ENCODE measurements at regions not wholly inside any gene's neighbourhood (a gene's known extent, or its start where the extent isn't known, plus 50 kb on each side); places are given as distances from the start of the nearest gene placed in this dataset.
A peak's percentile ranks its signal among the peaks of the same experiment; 100 is the strongest.

DNA sequence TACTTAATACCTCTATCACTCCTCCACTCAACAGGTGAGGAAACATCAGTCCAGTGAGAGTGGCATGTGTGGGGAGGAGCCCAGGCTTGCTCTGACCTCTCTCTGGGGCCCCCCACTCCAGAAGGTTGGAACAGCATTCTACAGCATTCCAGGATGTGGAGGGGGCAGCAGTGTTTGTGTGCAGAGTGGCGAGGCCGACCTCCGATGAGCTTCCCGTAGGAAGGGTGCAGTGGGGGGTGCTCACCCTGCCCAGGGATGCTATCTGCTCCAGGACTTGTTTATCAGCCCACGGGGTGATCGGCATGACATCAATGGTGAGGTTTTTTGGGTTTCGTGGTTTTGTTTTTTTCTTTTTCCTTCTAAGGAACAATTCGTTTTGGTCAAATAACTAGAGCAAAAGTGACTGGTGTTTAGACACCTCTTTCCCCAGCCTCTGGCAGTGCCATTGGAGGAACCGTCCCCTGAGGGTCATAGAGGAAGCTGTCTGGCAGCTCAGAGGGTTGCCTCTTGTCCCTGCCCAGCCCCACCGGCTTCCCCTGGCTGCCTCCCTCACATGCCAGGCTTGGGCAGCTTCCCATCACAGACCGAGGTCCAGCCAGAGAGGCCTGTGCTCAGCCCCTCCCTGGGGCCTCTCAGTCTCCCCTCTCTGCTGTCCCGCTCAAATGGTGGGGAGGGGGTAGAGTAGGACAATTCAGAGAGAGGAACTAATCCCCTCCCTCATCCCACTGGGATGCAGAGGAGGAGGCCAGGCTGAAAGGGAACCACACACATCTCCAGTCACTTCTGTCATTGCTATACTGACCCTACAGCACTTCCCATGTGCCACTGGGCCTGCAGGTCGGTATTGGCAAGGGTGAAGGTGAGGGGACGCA lies 96.5 kb downstream of the ZFP36L2 start:
- peak in 1 of 2 donors; percentile 28 for DNase-seq (ENCODE audit: low read depth in 2 of 2)

DNA sequence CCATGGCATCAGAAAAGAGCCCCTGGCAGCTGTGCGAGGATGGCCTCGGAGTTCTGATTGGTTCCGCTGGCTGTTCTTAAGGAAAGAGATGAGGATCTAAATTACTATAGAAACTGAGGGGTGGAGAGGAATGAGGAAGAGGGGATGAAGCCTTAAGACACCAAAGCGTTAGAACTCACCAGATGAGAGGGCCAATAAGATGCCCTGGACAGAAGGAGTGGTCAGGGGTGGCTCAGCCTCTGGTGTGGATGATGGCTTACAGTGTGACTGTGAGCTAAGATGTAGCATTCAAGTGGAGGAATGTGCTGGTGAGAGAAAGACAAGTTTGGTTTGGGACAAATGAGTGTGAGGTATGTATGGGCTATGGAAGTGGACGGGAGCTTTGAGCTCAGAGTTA lies 97.8 kb downstream of the ZFP36L2 start:
- DNase-seq (ENCODE audit: low read depth in 2 of 2), result no peak

DNA sequence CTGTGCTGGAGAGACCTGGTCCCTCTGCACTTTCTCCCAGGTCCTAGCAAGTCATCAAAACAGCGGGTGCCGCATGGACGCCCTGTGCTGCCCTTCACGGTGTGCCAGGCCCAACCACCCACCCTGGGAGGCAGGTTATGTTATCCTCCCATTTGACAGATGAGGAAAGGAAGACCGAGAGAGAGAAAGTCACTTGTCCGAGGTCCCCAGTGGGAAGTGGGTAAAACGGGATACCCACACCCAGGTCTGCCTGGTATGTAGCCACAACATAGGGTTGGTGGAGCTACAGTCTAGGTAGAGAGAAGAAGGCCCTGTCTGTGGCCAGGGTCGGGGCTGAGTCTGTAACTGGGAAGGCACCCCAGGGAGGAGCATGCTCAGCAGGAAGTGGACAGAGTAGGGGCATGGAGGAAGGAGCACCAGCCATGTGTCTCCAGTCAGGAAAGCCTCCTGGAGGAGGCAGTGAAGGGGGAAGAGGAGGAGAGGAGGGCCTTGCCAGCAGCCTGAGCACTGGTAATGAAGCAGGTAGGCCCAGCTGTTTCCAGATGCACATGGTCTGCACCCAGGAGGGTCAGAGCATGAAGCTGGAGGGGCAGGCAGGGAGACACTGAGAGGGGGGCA lies 98.4 kb downstream of the ZFP36L2 start:
- DNase-seq (ENCODE audit: low read depth in 2 of 2), result no peak

DNA sequence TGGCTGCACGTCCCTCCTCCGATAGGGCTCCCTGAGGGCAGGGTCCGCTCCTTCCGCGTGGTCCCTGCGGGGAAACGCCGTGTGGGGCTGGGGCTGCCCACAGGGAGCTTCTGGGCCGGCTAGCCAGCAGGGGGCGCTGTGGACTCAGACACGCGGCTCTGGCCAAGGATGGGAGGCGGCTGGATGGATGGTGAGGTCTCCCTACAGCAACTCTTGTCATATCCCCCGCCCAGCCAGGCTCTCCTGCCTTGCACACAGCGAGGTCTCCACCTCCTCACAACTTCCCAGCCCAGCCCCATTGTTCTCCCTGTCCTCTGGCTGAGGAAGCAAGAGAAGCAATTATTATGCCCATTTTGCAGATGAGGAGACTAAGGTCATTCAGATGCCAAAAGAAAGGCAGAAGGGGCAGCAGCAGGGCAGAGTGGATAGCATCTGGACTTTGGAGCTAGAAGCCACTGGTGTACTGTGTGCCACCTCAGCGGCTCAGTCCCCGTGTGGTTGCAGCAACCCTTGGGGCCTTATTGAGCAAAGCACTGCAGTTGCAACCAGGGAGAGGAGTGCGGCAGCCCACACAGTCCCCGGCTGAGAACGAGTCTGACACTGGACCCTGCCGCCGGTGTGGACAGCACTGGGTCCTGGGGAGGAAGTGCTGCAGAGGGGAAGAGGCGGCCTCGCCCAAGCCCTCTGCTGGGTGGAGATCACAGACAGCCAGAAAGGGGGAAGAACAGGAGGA lies 99.0 kb downstream of the ZFP36L2 start:
- DNase-seq (ENCODE audit: low read depth in 2 of 2), result peak; percentile 76 to 78

DNA sequence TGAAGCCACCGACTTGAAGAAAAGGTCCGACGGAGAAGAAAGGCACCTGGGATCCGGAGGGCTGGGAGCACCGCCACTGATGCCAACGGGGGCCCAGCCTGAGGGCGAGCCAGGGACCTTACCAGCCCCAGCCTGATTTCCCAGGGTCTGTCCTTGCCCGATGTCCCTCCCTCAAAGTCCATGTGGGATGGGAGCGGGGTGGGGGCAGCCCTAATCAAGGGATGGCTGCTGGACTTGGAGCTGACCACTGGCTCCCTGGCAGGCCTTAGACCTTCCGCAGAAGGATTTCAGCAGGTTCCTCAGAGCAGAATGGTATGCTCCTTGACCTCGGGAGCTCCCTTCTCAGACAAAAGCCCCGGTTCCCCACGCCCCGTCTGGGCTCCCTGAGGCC lies 99.6 kb downstream of the ZFP36L2 start:
- no peak for DNase-seq (ENCODE audit: low read depth in 2 of 2)

DNA sequence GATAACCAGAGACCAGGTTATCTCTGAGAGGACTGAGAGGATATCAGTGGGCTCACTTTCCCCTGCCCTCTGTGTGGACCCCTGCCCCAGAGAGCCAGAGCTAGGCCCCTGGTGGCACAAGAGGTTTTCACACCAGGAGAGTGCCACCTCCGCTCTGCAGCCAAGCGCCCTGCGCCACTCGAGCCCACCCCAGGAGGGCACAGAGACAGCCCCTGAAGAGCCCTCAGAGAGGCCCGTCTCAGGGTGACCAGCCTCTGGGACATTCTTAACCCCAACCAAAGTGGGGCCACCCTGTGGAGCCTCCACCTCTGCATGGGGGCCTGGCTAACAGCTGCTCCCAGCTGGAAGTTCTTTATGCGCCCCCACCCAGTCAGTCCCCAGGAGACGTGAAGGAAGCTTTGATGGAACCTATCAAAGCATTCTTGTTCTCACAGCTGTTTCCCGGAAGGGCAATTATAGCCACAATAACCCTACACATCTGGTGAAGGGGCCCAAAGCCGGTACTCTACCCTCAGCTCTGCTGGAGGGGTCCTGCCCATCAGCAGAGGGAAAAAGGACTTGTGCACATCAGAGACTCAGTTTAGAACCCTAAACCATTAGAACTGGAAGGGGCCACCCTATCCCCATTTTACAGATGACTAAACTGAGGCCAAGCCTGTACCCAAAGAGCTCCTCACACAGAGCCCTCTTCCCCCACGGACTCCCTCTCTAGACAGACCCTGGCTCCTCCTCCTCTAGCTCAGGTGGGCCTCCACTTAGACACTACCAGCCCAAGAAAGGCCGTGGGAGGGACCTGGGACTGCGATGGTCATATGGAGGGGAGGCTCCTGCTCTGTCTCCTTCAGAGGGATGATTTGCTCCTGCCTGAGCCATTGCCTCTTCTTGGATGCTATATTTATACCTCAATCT lies 101.1 kb downstream of the ZFP36L2 start:
- DNase-seq (ENCODE audit: low read depth in 2 of 2), result no peak

DNA sequence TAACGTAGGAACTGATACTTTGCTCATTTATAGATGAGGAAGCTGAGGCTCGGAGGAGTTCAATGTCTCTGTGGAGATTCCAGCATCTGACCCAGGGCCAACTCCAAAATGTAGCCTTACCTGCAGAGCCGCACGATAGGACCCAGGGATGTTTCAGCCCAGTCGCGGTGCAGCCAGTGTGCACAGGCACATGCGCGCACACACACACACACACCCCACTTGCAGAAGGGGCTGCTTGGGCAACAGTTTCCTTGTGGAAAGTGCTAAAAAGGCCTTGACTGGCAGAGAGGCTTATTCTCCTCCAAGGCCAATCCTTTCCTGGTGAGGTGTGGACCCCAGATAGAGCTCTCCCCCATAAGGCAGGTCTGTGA lies 101.7 kb downstream of the ZFP36L2 start:
- no peak for DNase-seq (ENCODE audit: low read depth in 2 of 2)

DNA sequence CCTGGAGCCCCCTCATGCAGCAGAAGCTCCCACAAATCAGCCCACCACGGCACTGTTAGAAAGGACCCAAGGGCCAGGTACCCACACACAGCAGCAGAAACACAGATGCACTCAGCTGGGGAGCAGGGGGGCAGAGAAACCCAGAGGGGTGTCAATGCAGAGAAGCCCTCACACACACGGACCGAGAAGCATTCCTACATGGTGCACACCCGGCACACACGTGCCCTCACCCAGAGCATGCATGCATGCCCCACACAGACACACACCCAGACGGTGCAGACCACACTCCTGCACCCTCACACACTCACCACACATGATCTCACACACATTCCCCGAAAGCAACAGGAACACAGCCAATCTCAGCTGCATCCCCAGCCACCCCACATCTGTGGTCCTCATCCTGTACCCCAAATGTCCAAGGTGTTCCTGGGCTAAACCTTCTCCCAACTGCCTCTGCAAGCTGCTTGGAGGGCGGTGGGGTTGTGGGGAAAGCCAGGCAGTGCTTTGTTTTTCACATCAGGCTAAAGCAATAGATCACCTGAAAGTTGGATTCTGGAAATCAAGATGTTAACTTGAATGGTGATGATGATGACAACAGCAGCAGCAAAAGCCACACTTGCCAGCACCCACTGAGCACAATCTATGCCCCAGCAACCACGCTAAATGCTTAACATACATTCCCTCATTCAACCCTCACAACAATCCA lies 102.3 kb downstream of the ZFP36L2 start:
- DNase-seq (ENCODE audit: low read depth in 2 of 2), result no peak

DNA sequence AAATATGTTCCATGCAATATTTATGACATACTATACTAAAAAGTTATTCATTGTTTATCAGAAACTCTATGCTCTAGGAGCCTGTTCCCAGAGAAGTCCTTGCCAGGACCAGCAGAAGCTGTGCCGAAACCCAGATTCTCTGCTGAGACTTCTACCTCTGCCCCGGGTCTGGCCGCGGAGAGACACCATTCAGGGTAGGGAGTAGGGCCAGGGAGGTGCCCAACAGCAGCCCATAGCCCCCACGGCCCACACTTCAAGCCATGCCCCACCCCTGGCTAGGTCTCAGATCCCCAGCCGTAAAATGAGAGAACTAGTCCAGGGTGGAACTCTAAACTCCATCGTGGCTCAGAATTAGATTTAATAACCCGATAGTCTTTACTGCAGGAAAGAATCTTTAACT lies 102.9 kb downstream of the ZFP36L2 start:
- no peak for DNase-seq (ENCODE audit: low read depth in 2 of 2)

DNA sequence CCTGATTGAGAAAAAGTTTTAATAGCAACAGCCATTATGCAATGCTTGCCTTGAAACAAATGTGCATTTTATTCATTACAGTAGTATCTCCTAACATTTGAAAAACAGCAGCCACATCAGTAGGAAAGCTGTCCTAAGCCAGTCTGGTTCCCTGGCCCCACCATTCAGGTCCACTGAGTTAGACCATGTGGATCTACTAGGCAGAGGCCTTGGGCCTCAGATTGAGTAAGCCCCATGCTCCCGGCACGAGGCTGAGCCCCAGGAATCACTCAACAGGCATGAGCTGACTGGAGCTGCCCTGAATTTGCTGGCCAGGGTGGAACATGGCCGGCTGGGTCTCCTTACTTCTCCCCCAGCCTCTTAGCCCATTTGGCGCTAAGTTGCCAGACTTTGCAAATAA lies 103.4 kb downstream of the ZFP36L2 start:
- DNase-seq (ENCODE audit: low read depth in 2 of 2), result no peak

DNA sequence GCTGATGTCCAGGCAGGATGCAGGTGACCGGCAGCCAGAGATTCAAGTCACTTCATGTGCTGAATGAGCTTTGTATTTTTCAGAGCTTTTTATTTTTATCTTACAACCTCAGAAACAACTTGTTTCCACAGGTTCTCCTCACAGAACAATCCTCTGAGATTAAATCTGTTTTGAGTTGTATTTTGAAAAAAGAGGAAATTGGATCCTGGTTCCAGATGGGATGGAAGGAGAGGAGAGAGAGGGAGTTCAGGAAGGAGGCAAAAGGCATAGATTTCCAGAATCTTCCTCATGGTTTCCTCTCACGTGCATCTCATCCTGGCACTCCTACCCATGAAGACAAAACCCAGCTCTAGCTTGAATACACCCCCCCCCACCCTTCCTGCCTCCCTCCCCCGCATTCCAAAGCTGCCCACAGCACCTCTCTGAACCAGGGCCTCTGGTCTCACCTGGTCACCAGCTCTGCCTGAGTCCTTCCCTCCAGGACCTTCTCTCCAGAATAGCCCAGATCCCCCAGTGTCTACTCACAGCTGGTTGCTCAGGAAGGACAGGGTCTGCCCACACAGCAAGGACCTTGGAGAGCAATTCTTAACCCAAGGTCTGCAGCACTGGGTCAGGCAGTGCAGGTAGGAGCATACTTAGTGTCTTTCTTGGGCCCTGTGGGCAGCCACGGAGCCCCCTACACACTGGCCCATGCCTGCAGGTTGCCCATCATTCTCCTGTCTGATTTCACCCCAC lies 104.7 kb downstream of the ZFP36L2 start:
- DNase-seq (ENCODE audit: low read depth in 2 of 2), result no peak

DNA sequence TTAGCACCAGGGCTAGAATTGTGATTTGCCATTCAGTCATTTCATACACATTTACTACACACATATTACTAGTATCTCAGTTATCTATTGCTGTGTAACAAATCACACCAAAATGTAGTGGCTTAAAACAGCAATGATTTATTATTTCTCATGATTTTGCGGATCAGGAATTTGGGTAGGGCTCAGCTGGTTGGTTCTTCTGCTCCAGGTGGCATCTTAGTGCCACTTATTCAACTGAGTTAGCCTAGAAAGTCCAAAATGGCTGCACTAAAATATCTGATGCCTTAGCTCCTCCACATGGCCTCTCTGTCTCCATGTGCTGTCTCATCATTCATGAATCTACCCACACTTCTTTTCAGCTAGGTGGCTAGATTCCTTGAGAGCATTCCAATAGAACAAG lies 107.1 kb downstream of the ZFP36L2 start:
- DNase-seq (ENCODE audit: low read depth in 2 of 2), result no peak

DNA sequence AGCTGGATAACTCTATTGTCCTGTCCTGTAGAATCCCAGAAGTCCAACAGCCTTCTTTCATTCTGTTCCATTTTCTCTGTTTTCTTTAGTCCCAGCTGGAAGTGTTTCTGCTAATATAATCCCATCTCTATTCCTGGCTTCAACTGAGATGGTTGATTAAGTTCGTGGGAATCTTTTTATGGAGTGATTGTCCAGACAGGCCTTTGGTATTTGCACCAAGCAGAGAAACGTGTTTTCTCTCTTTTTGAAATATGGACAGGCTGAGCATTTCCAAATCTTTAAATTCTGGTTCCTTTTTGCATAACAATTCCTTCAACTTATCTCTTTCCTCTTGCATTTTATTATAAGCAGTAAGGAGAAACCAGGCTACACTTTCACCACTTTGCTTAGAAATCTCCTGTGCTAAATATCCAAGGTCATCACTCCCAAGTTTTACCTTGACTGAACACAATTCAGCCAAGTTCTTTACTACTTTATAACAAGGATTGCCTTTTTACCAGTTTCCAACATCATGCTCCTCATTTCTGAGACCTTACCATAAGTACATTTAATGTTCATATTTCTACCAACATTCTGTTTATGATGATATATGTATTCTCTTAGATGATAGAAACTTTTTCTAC lies 108.8 kb downstream of the ZFP36L2 start:
- no peak for DNase-seq (ENCODE audit: low read depth in 2 of 2)

DNA sequence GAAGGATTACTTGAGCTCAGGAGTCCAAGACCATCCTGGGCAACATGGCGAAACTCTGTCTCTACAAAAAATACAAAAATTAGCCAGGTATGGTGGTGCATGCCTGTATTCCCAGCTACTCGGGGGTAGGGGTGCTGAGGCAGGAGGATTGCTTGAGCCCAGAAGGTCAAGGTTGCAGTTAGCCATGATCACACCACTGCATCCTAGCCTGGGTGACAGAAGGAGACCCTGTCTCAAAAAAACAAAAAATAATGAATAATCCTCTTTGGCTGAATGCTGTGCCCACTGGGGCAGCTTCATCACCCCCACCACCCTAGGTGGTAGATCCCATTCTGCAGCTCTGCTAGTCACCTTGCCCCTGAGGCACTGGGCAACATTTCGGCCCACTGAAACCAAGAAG lies 109.4 kb downstream of the ZFP36L2 start:
- DNase-seq (ENCODE audit: low read depth in 2 of 2), result no peak

DNA sequence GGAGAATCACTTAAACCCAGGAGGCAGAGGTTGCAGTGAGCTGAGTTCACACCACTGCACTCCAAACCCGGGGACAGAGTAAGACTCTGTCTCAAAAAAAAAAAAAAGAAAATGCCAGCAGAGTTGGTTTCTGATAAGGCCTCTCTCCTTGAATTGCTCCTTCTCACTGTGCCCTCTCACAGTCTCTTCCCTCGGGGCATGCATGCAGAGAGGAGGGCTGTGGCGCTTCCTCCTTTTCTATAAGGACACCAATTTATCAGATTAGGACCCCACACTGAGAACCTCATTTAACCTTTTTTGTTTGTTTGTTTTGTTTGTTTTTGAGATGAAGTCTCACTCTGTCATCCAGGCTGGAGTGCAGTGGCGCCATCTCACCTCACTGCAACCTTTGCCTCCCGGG lies 110.5 kb downstream of the ZFP36L2 start:
- DNase-seq (ENCODE audit: low read depth in 2 of 2), result no peak

DNA sequence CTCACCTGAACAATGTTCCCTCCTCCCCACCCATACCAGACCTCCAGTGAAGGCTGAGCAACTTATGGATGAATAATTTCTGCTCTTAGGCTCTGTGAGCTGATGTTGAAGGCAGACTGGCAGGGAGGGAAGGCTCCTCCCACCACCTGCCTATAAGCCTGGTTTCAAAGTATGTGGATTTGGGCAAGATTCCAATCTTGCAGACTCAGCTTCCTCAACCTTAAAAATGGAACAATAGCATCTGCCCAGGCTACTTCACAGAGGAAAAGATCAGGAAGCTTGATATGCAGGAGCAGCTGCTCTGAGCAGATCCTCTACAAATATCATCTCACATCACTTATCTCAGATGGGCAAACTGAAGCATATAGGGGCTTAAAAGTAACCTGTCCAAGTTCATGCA lies 112.2 kb downstream of the ZFP36L2 start:
- no peak for DNase-seq (ENCODE audit: low read depth in 2 of 2)

DNA sequence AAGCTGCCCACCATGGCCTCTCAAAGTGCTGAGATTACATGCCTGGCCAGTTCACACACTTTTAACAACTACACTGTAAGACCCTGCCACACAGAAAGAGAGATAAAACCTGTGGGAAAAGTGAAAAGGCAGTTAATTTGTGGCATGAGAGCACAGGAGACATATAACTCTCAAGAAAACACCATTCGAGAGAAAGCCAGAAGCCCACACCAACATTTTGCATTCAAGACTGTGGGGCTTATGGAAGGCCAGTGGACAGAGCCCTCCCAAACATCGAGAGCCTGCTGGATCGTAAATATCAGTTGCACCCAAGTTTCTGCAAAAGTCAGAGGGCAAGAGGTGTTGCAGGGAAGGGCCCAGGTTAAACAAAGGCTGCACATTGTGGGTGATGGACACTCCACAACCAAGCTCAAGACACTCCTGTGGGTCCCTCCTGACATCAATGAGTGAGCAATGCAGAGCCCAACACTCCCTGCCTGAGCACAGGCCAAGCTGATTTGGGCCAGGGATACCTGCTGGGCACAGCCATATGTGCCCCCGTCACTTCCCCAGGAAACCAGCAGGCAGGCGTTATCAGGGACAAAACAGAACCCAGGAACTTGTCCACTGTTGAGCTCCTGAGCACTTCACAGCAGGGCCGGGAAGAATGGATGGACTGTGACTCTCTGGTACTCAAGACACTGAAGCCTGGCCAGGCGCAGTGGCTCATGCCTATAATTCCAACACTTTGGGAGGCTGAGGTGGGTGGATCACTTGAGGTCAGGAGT lies 114.4 kb downstream of the ZFP36L2 start:
- no peak for DNase-seq (ENCODE audit: low read depth in 2 of 2)

DNA sequence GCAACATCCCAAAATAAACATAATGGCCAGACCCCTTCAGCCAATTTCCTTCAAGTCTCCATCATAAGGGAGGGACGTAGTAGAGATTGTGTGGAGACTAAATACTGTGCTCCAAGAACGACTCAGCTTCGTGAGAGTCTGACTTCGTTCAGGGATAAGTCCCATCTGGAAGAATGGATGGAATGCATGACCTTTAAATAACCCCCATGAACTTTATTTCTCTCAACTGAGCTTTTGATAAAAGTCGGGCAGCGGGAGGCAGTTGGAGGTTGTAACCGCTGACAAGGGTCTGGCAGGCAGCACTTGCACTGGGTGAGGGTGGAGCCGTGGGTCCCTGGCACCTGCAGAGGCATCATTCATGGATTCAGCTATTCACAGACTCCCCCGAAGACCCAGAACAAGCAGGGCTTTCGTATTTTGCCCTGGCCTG lies 115.9 kb downstream of the ZFP36L2 start:
- DNase-seq (ENCODE audit: low read depth in 2 of 2), result no peak

DNA sequence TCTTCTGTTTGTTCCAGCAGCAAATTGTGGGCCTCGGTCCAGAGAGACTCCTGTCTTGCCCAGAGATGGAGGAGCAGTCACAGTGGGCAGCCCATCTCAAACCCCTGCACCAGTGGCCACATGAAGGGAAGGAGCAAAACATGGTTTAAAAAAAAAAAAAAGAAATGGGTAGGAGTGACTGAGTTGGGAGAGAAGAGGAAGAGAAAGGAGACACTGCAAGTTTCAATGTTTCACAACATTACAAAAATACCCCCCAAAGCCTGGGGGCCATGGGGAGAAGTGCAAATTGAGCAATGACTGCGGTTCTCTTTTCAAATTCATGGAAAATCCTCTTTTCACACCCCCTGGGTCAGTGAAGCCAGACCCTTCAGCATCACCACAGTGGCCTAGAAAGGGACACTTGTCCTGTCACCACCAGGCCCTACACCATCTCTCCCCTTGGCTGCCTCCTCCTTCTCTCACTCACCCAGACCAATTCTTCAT lies 117.1 kb downstream of the ZFP36L2 start:
- DNase-seq (ENCODE audit: low read depth in 2 of 2), result no peak

All from stimulated activated CD8-positive, alpha-beta memory T cell treated with anti-CD3 and anti-CD28 coated beads, Interleukin-15, amount 100 ng/mL, for 48 hours (primary cell).